ENCODE measurements at regions not wholly inside any gene's neighbourhood (a gene's known extent, or its start where the extent isn't known, plus 50 kb on each side); places are given as distances from the start of the nearest gene placed in this dataset.

DNA sequence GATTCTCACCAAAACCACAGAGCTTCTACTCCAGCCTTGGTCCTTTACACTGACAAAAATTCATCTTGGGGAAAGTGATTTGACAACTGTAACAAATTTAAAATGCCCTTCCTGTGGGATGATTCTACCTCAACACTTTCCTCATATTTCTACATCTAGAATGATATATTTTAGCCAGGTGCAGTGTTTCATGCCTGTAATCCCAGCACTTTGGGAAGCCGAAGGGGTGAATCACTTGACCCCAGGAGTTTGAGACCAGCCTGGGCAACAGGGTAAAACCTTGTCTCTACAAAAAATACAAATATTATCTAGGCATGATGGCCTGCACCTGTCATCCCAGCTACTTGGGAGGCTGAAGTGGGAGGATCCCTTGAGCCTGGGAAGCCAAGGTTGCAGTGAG, 408.6 kb downstream of the CDH7 start:
- intact Hi-C loops (cut with DNase I) = no loop called here
- no peak for DNase-seq (ENCODE audit: low spot score)

DNA sequence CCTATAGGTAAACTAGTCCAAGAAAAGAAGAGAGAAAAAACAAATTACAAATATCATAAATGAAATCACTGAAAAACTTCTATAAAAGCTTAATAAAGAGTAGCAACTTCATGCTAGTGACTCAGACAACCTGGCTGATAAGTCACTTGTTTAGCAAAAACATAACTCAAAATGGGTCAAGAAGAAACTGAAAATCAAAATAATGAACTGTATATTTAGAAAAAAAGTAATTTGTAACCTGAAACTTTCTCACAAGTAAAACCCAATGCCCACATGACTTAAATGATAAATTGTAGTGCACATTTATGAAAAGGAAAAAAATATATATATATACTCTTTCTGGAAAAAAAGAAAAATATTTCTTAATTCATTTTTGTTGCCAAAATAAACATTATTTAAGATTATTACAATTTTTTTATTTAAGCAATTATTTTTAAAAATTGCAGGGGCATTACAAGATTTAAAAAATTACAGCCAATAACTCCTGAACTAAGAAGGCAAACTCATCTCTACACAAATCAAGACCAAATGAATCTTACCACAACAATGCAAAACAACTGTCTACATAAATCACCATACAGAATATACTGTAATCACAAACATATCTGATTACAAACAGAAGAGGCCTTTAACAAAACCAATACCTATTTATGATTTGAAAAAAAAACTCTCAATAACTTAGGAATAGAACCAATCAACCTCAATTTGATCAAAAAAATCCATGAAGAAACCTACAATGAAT, 406.3 kb downstream of the CDH7 start:
- DNase-seq (ENCODE audit: low spot score) = no peak
- intact Hi-C loops (cut with DNase I) = no loop called here

DNA sequence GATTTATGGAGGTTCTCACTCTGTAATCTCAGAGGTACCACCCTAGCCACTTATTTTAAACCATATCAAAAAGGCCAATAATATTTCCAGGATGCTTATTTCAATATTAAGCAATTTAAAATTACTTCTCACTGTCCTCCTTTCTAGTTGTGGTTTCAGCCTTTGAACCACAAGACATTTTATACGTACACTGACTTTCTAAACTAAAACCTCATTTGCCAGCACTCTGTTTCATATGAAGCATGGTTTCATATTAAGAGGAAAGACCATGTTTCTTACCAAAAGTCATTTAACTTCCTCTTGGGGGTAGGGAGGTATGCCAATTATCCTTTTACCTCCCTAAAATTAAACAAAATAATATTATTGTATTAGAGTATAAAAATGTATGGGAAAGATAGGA, 399.8 kb downstream of the CDH7 start:
- intact Hi-C loops (cut with DNase I) = no loop called here
- no peak for DNase-seq (ENCODE audit: low spot score)

DNA sequence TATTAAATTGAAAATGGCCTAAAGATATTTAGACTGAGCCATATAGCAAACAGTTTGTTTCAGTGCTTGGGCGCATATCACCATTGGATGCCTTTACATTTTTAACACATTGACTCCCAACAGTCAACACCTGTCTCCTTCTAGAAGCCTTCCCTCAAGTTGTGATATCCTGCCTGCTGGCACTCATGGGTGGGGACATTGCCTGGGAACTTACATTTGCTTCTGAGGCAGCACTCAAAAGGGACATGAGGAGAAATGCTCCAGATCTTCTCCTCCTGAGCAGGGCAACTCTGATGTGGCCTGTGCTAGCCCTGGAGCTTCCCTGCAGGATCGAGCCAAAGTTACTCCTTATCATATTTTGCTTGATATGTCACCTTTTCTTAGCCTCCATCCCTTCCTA, 392.2 kb downstream of the CDH7 start:
- intact Hi-C loops (cut with DNase I) = no loop called here

DNA sequence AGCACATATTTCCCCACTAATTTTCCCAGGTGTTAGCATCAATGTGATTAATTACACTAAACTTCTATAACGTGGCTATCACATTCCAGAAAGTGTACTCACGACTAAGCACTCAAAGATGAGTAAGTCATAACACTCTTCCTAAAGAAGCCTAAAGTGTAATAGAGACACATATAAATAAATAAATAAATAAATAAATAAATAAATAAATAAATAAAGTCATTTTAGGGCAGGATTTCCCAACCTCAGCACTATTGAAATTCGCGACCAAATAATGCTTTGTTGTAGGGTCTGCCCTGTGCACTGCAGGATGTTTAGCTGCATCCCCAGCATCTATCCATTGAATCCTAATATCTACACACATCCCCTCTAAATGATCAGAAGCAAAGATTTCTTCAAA, 390.9 kb downstream of the CDH7 start:
- DNase-seq (ENCODE audit: low spot score) = no peak
- intact Hi-C loops (cut with DNase I) = no loop called here

More for the DNA sequence above, 392.2 kb downstream of the CDH7 start:
- DNase-seq (ENCODE audit: low spot score) = no peak

DNA sequence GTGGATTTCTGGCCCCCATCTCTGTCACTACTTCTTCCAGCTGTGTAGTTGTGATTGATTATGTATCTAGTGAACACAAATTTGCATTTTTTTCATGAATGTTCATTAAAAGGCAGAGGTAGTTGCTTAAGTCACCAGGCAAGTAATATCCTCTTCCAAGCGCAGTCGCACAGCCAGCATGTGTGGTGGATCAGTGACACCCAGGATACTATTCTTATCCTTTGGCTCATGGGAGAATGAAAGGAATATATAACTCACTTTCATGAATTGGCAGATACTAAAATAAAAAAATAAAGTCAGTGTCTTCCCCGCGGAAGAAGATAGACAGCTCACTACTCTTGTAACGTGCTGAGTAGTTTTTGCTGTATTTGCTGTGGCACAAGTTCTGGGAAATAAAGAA, 387.8 kb downstream of the CDH7 start:
- intact Hi-C loops (cut with DNase I) = loop anchor here (5.0 kb wide), 1 partner anchor 239 kb away; no protein-coding TSS in a partner anchor

DNA sequence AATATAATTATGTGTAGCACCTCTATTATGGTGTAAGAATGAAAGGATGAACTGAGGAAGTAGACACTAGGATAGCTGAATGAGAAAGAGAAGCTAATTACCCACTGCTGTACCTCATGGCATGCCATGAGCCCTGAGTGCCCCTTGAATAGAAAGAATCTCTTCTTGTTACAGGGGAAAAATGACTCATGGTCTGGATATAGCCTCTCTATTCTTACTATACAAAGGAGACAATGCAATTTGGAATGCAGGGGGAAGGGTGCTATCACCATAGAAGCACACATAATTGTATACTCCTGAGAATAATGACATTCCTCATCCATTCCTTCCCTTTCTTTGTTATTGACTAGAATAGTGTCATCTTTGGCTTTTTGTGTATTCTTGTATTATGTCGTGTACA, 385.2 kb downstream of the CDH7 start:
- intact Hi-C loops (cut with DNase I) = loop anchor here (5.0 kb wide), 1 partner anchor 241 kb away; no protein-coding TSS in a partner anchor
- no peak for DNase-seq (ENCODE audit: low spot score)

More for the DNA sequence above, 387.8 kb downstream of the CDH7 start:
- no peak for DNase-seq (ENCODE audit: low spot score)

DNA sequence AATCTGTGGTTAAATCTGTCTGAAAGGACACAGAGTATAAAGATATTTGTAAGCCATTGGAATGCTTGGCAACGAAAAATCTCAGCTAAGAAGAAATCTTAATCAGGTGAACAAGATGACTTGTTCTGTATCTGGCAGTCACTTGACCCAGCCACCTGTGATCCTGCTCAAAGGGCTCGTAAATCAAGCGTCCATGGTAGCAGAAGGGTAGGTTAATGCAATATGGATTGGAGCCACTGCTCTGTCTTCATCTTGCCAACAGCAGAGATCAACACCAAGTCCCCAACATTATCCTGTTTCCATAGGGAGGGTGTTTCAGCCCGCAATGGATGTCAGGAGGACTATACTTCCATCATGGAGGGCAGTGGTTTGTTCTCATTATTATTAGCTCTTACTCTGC, 378.4 kb downstream of the CDH7 start:
- intact Hi-C loops (cut with DNase I) = no loop called here
- no peak for DNase-seq (ENCODE audit: low spot score)

DNA sequence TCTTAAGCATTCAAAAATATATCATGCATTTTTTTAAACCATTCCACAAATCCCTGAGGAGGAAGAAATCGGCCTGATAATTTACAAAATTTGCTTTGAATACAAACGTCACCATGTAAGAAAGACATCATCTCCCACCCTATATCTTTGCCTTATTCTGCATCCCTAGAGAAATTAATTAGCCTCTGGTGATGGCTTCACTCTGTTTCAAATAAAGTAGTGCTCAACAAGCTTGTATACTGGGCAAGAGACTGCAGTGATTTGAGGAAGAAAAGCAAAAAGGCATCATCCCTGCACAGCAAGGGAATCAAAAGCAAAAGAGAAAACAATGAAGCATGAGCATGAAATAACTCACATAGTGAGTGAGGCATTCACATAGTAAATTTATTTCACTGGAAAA, 375.5 kb downstream of the CDH7 start:
- intact Hi-C loops (cut with DNase I) = no loop called here
- no peak for DNase-seq (ENCODE audit: low spot score)

DNA sequence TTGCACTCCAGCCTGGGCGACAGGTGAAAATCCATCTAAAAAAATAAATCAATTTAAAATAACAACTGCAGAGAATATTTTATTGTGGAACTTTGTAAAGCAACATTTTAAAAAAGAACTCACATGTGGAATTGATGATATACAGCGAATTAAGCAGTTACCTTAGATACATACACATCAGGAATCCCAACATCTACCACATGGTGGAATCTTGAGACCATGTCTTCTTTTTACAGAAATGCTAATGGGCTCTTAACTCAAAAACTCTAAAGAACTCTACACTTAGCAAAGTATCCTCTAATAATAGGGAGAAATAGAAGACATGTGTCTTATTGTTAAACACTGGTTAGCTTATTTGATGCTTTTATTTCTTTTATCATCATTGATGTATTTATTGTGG, 373.6 kb downstream of the CDH7 start:
- no peak for DNase-seq (ENCODE audit: low spot score)
- intact Hi-C loops (cut with DNase I) = loop anchor here (2.0 kb wide), 1 partner anchor 156 kb away; no protein-coding TSS in a partner anchor

DNA sequence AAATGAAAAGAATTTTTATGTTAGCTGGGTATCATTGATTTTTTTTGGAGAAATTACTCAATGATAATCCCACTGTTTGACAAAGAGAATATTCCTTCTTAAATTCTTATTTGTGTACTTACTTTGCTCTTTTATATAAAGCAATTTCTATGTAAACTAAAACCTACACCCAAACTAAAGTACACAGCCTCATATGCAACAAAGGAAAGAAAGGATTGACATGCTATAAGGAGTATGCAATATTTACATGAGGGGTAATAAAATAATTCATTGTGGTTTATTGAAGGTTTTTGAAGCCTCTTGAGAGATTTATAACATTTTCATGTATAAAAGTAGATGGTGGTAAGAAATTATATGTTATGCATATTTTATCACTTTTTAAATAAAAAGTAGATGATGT, 368.5 kb downstream of the CDH7 start:
- intact Hi-C loops (cut with DNase I) = no loop called here
- DNase-seq (ENCODE audit: low spot score) = no peak

DNA sequence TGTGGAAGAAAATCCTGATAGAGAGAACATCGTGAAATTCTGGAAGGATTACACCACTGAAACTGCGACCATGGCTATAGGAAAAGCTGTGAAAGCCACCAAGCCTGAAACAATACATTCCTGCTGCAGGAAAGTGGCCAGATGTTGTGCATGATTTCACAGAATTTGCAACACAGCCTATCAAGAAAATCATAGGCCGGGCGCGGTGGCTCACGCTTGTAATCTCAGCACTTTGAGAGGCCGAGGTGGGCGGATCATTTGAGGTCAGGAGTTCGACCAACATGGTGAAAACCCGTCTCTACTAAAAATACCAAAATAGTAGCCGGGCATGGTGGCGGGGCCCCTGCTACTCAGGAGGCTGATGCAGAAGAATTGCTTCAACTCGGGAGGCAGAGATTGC, 360.2 kb downstream of the CDH7 start:
- DNase-seq (ENCODE audit: low spot score) = no peak
- intact Hi-C loops (cut with DNase I) = no loop called here

DNA sequence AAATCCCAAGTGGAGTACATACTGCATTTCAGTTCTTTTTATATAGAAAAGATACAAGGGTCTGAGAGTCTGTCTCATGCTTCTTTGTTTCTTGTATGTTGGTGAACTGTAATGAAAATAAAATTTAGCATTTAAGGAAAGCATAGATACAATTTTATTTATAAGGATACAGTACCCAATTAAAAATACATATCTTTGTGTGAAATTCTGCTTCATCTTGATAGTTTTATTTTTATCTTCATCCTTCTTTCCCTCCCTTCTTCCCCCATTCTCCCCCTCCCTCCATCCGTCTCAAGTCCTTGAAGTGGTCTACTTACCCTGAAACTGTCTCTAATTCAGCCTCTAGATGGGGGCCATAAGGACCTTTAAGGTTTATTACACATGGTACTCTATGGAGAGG, 359.8 kb downstream of the CDH7 start:
- intact Hi-C loops (cut with DNase I) = no loop called here
- no peak for DNase-seq (ENCODE audit: low spot score)

DNA sequence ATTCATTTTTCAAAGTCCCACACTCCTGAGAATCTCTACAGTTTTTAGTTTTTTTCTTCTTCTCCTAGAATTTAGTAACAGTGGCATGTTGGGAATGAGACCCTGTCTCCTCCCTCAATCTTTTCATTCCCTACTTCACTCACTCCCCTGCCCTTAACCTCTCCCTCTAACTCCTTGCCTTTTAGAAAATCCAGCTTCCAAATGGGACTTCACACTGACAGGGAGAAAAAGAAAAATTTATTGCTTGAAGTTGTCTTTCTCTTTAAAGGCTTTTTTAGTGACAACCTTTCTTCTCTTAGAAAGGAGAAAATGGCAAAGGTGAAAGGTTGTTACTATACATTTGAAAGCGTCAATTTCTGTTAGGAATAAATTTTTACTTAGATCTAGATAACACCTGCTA, 359.2 kb downstream of the CDH7 start:
- intact Hi-C loops (cut with DNase I) = no loop called here
- no peak for DNase-seq (ENCODE audit: low spot score)

DNA sequence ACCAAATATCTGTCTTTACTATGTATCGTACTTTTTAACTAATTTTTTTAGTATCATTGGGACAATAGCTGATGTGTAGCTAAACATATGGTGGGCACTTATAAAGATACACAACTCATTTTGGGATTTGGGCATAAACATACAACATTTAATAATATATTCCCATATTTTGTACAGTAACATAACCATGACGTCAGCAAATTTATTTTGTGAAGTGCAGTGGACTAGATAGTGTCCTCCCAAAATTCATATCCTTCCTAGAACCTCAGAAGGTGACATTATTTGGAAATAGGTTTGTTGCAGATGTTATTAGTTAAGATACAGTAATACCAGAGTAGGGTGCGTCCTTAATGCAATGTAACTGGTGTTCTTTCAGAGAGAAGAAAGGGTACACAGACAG, 356.7 kb downstream of the CDH7 start:
- no peak for DNase-seq (ENCODE audit: low spot score)
- intact Hi-C loops (cut with DNase I) = no loop called here

DNA sequence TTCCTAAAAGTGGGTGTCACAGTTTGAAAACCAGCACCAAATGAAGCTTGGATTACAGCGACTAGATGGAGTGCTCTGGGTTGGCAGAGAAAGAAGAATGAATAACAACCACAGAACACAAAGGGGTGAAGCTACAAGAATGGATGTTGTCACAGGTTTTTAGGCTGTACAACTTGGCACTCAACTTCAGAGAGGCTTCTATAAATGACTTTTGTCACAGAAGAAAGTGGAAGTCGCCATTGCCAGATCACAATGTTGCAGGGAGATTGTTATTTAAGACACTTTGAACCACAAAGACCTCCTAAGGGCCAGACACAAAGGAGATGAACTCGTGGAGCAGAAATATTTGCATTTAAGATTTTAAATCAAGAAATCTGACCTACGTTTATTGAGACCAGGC, 354.2 kb downstream of the CDH7 start:
- intact Hi-C loops (cut with DNase I) = no loop called here
- DNase-seq (ENCODE audit: low spot score) = no peak

DNA sequence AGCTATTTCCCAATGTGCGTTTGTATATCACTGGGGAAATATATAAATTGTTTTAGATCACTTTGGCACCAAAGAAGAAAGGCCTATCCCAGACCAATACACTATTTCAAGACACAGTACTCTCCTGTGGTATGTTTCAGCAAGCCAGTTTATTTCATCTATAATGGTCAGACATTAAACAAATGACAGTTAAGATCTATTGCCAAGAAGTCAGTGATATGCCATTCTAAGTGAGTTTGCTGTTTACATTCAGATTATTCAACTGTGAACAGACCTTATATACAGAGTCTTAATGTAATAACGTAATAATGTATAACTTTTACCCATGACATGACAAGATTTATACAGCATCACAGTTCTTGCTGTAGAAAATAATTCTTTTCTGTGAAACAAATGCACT, 352.7 kb downstream of the CDH7 start:
- intact Hi-C loops (cut with DNase I) = no loop called here
- no peak for DNase-seq (ENCODE audit: low spot score)

DNA sequence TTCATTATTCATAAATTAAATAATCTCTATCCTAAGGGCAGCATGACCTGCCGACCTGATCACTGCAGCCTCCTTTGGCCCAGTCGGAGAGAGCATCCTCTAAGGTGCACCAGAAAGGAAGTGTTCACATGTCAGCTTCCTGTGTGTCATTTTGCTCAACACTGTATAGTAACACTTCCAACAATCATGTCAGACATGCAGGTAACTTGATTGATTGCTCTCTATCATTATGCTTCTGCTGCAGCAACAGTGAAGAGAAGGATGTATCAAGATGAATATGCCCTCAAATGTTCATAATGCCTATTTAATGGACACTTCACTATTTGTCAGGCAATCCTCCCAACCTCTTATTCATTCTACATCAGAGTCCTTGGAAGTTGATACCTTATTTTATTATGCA, 332.3 kb downstream of the CDH7 start:
- intact Hi-C loops (cut with DNase I) = no loop called here
- no peak for DNase-seq (ENCODE audit: low spot score)

DNA sequence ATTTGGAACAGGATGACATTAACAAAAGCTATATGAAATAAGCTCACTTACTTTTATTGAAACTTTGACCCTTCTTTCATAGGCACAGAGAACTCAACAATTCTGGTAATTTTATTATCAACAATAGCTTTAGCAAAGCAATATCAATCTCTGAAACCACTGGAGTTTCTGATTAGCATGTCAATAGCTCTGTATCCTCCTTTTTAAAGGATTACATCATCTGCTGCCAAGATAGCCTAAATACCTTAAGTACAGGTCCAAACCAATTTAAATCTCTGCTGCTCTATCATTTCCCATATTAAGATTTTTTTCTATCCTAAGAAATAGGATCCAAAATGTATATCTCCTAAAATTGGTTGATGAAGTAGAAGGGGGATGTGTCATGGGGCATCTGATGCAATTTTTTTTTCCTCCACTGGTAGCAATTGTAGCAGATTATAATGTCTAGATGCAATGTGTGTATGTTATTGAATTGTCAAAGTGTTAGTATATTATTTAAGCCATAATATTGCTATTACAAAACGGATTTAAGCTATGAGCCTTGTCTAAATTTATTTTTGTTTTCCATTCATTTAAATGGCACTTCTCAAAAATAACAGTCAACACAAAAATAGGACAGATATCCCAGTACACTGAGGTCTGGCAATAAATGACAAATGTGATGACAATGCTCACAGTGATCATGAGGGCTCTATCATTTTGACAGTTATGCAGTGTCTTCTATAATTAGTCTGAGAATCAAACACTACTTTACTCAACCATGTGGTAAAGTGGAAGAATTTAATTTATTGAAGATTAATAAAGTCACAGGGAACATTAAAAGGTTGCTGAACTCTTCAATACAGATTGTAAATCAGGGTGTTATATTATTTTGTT, 328.4 kb downstream of the CDH7 start:
- intact Hi-C loops (cut with DNase I) = no loop called here
- DNase-seq (ENCODE audit: low spot score) = no peak

DNA sequence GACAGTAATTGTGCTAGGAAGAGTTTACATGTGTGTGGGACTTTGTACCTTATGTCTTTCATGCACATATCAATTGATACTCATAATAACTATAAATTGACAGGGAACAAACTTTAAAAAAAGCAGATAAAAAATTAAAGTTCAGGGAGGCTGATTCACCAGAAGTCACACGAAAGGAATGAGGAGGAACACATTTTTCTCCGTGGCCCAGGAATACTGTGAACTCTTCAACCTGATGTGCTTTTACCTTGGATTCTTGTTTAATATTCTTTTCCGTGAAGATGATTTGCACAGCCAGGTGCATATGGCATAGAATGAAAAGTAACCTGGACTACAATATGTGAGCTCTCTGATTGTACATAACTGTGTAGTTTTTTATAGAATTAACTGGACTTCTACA, 326.3 kb downstream of the CDH7 start:
- intact Hi-C loops (cut with DNase I) = no loop called here
- no peak for DNase-seq (ENCODE audit: low spot score)

DNA sequence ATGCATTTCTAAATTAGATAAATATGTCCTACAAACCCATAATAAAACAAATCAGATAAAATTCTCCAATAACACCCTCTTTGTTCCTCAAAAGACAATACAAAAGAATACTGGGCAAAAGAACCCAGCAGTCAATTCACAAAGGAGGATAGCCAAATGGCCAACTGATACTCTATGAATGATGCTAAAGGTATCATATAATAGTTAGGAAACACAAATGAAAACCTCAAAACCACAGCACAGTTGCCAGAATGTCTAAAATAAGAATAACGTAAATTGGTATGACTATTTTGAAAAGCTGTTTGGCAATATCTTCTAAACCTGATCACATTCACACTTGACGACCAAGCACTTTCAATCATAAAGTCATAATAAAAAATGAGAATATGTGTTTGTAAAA, 315.4 kb downstream of the CDH7 start:
- DNase-seq (ENCODE audit: low spot score) = no peak
- intact Hi-C loops (cut with DNase I) = no loop called here
